Lower leg skin (tissue), 4 donors: ENCODE measurements at regions not wholly inside any gene's neighbourhood (a gene's known extent, or its start where the extent isn't known, plus 50 kb on each side); places are given as distances from the start of the nearest gene placed in this dataset.

Experiments
- DNase-seq, 2 donors: peaks; one replicate each; pipeline ENCODE4 v3.0.0-alpha.2; 2019; ENCODE audit warnings: low spot score in 2 of 2
- H3K4me3 ChIP-seq: fragments of 200-600 bp; sonication (generic); 2 replicates; pipeline ENCODE4 v1.5.1; 2017; ENCODE audit warnings: mild to moderate bottlenecking, low read depth; ENCODE audit not compliant: poor library complexity, severe bottlenecking
- CTCF ChIP-seq, 3 donors: fragments of 450-650 bp; IDR thresholded peaks; one replicate each; pipeline ENCODE4 v1.5.1; 2016; ENCODE audit warnings: antibody characterized with exemption in 3 of 3, mild to moderate bottlenecking in 3 of 3, moderate library complexity in 2 of 3
- POLR2A ChIP-seq, 2 donors: fragments of 450-650 bp; IDR thresholded peaks; one replicate each; pipeline ENCODE4 v1.6.1; 2016 to 2017; ENCODE audit warnings: antibody characterized with exemption in 2 of 2, mild to moderate bottlenecking in 1 of 2, moderate library complexity in 1 of 2
- WGBS, 2 donors: methylation state at CpG; one replicate each; pipeline ENCODE4 v1.1.5; 2018; 5-methylcytosine and 5-hydroxymethylcytosine counted together
- intact Hi-C: fragments of 100-400 bp; cut with DNase I; formaldehyde crosslinking; loops from one replicate; pipeline ENCODE4 v1.15.0; 2023; ENCODE audit warnings: low total_unique reads

- intact Hi-C loops = no loop called here
- TF ChIP-seq CTCF (IDR thresholded peaks at IDR 0.05) (no peak), POLR2A (IDR thresholded peaks at IDR 0.05) (no peak)
- no peak for DNase-seq
- WGBS, 2 donors = 78 to 82% methylated on average over 4 of the region's 4 CpGs
- no peak overlapping the region for H3K4me3 ChIP-seq
Observed at GRCh38 chr11:29024386-29024785, 916.2 kb downstream of the METTL15 start.

GRCh38 chr11:29023761-29024160 lies 915.6 kb downstream of the METTL15 start:
- WGBS, 2 donors = 38 to 51% methylated on average over 1 of the region's 1 CpG
- intact Hi-C loops = no loop called here
- no peak overlapping the region for H3K4me3 ChIP-seq
- TF ChIP-seq CTCF (IDR thresholded peaks at IDR 0.05) (no peak), POLR2A (IDR thresholded peaks at IDR 0.05) (no peak)
- DNase-seq = no peak

- intact Hi-C loops = no loop called here
- TF ChIP-seq CTCF (IDR thresholded peaks at IDR 0.05) (no peak), POLR2A (IDR thresholded peaks at IDR 0.05) (no peak)
- WGBS, 2 donors = 34 to 53% methylated on average over 2 of the region's 2 CpGs
Observed at GRCh38 chr11:29022676-29023075, 914.5 kb downstream of the METTL15 start.

GRCh38 chr11:29019960-29020683 lies 911.9 kb downstream of the METTL15 start:
- no peak for DNase-seq
- WGBS, 2 donors = 73% methylated on average over 3 of the region's 3 CpGs
- no peak for TF ChIP-seq CTCF (IDR thresholded peaks at IDR 0.05)
- no peak for TF ChIP-seq POLR2A (IDR thresholded peaks at IDR 0.05)
- no peak overlapping the region for H3K4me3 ChIP-seq
- intact Hi-C loops = no loop called here

More at GRCh38 chr11:29022676-29023075, 914.5 kb downstream of the METTL15 start:
- no peak for DNase-seq
- H3K4me3 ChIP-seq = no peak overlapping the region

GRCh38 chr11:29018631-29019030 lies 910.4 kb downstream of the METTL15 start:
- WGBS, 2 donors = 15 to 27% methylated on average over 2 of the region's 2 CpGs
- DNase-seq = no peak
- no peak for TF ChIP-seq CTCF (IDR thresholded peaks at IDR 0.05)
- no peak for TF ChIP-seq POLR2A (IDR thresholded peaks at IDR 0.05)
- no peak overlapping the region for H3K4me3 ChIP-seq
- intact Hi-C loops = no loop called here

GRCh38 chr11:29017941-29018340 lies 909.8 kb downstream of the METTL15 start:
- intact Hi-C loops = no loop called here
- 77 to 82% methylated on average over 2 of the region's 2 CpGs for WGBS, 2 donors
- no peak overlapping the region for H3K4me3 ChIP-seq
- TF ChIP-seq CTCF (IDR thresholded peaks at IDR 0.05) = no peak
- no peak for TF ChIP-seq POLR2A (IDR thresholded peaks at IDR 0.05)
- no peak for DNase-seq
